GM19455 (cell line): ENCODE measurements at regions not wholly inside any gene's neighbourhood (a gene's known extent, or its start where the extent isn't known, plus 50 kb on each side); places are given as distances from the start of the nearest gene placed in this dataset.
"Not testable (repeated sequence)": the region's sequence is repeated elsewhere in the genome, so short reads cannot be mapped to it uniquely, and the experiment has no call there.

Source experiments
- ATAC-seq: cut with Tn5 transposase; IDR thresholded peaks from one replicate; pipeline ENCODE4 v1.9.1; 2021; ENCODE audit not compliant: unreplicated experiment

GRCh38 chr5:136631186-136631585, 265.8 kb upstream of the TRPC7 start:
- ATAC-seq, result no peak

- no peak for ATAC-seq
Observed at GRCh38 chr5:136629125-136629792, 263.9 kb upstream of the TRPC7 start.

DNA sequence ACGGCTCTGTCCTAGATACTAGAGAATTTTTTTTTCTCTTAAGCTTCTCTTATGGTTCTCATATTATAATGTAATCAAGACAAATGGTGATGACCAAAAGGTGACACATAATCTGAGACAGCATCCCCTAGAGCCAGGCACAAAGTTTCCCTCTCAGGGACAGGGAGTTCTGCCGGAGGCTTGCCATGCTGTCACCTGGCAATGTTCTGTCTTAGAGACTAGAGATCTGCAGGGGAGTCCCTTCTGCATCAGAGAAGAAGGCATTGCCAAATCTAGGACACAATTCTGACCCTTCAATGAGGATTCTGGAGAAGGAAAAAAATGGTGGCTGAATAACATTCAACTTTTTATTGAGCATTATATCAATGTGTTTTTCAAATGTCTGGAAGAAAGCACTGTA, 261.2 kb upstream of the TRPC7 start:
- no peak for ATAC-seq

DNA sequence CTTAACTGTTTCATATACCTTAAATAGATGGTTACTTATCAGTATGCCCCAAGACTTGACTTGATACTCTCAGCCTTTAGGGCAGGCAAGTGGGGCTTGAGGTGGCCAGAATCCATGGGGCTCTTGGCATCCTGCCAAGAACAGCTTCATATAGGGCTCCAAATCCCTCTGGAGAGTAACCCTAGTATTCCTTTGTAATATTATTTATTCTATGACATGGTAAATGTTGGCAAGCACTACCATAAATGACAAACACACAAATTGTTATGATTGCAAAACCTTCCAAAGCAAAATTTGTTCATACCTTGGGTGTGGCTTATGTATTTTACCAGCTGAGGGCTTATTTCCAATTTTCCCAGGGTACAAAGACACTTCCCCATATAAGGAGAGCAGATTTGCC, 257.4 kb upstream of the TRPC7 start:
- no peak for ATAC-seq

- no peak for ATAC-seq
Observed at GRCh38 chr5:136621743-136622142, 256.4 kb upstream of the TRPC7 start.

- no peak for ATAC-seq
Observed at GRCh38 chr5:136620621-136621020, 255.3 kb upstream of the TRPC7 start.

DNA sequence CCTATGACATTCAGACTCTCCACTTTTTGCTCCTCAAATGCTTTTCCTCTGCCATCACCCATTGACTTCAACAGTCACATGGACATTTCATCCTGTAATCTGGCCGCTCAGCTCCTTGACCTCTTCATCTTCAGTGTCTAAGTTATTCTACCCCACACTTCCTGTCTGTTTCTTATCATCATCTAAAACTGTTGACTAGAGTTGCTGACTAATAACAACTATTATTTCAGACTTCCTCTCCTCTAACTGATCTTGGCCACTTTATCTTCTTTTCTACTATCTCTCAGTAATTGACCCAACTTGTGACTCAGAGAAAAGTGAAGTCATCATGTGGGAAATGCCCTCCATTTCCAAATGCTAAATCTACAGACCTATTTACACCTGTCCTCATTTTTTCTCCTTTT, 254.7 kb upstream of the TRPC7 start:
- no peak for ATAC-seq

DNA sequence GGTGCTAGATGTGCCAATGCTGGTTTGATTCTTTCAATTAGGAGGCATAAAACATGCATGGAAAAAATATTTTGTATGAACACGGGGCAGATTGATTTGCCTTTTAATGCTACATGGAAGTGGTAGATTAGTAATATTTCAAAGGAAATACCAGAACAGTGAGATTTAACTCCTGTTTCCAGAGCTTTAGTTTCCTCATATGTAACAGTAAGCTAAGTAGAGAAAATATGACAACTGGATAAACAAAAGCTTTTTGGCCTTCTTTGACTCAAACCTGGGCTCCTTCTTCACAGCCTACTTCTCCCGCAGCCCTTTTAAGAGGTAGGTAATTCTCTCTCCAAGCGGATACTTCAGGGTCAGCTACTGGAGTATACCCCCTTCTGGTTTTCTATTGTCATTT, 254.2 kb upstream of the TRPC7 start:
- no peak for ATAC-seq

DNA sequence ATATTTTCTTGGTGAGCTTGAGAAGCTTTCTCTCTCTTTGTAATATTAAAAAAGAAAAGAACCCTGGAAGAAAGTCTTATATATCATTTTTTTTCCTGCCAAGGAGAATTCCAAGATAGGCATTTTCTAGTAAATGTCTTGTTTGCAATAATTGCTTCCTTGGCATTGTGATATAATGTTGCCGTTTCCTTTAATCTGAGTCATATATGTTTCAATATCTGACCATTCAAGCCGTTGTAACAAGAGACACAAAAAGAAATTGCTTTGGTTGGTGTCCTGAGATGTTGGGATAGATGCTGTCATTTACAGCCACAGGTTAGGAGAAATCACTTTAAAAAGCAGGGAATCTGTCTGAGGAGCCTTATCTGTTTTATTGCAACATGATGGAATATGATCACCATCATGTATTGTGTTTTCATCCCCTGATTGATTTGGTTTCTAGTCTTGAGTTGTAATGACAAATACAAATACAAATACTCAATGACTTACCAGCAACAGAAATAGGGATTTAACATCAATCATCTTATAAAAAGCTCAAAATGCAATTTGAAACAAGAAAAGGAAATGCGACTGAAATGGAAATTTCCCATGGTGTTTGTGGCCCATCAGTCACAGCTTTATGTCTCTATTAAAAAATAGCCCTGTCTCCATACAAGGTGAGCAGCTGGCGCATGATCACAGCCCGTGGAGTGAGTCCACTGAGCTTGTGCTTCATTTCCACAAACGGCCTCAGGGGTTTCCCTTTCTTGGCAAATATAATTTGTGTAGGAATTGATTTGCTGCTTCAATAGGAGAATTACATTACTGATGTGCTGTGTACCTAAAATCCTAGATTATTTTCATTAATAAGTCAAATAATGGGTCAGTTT, 250.1 kb upstream of the TRPC7 start:
- ATAC-seq, result no peak

DNA sequence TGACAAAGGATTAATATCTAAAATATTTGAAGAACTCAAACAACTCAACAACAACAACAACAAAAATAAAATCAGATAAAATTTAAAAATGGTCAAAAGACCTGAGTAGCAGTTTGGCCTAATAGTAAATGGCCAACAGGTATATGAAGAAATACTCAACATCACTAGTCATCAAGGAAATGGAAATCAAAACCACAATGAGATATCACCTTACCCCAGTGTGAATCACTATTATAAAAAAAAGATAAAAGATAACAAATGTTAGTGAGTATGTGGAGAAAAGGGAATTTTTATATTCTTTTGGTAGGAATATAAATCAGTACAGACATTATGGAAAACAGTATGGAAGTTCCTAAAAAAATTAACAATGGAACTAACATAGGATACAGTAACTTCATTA, 247.9 kb upstream of the TRPC7 start:
- no peak for ATAC-seq

DNA sequence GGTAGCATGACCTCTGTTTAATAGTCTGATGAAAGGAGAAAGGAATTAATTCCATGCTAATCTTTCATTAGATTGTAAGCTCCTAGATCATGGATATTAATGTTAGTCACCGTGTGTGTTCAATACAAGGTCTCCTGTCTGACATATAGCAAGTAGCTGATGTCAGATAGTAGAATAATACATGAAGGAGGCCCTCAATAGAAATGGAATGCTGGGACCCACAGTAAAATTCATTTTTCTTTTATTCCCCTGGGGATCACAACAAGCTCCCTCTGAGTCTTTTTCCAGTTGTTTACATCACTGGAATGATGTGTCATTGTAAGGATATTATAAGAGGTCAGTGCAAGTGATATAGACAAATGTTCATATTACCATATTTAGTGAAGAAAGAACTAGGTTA, 240.3 kb upstream of the TRPC7 start:
- no peak for ATAC-seq

DNA sequence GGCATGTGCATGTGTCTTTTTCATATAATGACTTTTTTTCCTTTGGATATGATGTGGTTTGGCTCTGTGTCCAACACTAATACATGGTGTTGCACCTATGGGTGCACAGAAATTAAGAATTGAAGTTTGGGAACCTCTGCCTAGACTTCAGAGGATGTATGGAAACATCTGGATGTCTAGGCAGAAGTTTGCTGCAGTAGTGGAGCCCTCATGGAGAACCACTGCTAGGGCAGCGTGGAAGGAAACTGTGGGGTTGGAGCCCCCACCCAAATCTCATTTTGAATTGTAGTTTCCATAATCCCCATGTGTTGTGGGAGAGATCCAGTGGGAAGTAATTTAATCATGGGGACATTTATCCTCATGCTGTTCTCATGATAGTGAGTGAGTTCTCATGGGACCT, 235.0 kb upstream of the TRPC7 start:
- ATAC-seq, result no peak

DNA sequence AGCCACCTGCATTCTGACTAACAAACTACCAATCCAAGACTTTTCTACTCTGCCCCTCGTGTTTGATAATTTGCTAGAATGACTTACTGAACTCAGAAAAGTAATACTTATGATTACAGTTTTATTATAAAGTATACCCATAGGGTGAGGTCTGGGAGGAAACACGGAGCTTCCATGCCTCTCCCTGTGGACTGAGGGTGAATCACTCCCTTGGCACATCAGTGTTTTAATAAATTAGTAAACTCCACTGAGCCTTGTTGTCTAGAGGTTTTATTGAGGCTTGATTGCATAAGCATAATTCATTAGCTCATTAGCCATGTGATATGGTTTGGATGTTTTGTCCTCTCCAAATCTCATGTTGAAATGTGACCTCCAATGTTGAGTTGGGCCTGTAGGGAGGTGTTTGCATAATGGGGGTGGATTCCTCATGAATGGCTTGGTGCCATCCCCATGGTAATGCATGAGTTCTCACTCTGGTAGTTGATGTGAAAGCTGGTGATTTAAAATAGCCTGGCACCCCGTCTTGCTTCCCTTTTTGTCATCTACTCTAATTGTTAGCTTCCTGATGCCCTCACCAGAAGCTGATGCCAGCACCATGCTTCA, 233.6 kb upstream of the TRPC7 start:
- no peak for ATAC-seq

DNA sequence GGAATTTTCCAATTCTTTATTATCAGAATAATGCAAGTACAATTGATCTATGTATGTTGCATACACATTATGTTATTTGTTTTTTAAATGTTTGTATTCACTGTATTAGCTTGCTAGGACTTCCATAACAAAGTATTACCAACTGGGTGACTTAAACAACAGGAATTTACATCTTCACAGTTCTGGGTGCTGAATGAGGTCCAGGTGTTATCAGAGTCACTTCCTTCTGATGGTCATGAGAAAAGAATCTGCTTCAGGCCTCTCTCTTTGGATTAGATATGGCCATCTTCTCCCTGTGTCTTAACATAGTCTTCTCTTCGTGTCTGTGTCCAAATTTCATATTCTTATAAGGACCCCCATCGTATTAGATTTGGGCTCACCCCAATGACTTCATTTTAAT, 229.1 kb upstream of the TRPC7 start:
- no peak for ATAC-seq

DNA sequence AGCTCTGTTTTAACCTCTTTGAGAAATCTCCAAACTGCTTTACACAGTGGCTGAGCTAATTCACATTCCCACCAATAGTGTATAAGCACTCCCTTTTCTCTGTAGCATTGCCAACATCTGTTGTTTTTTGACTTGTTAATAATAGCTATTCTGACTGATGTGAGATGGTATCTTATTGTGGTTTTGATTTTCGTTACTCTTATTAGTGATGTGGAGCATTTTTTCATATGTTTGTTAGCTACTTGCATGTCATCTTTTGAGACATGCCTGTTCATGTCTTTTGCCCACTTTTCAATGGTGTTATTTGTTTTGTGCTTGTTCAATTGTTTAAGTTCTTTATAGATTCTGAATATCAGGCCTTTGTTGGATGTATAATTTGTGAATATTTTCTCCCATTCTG, 225.2 kb upstream of the TRPC7 start:
- ATAC-seq, result no peak

DNA sequence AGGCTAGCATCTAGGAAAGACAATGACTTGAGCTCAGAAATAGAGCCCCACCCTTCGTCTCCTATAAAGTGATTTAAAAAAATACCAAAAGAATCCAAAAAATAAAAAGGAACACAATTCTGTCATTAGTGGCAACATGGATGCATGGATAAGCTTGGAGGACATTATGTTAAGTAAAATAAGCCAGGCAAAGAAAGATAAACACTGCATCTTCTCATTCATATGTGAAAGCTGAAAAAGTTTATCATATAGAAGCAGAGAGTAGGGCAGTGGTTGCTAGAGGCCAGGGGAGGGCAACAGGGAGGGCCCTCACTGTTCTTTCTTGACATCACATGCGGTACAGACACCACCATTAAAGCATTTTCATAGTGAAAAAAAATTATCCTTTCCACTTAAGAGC, 220.9 kb upstream of the TRPC7 start:
- no peak for ATAC-seq

DNA sequence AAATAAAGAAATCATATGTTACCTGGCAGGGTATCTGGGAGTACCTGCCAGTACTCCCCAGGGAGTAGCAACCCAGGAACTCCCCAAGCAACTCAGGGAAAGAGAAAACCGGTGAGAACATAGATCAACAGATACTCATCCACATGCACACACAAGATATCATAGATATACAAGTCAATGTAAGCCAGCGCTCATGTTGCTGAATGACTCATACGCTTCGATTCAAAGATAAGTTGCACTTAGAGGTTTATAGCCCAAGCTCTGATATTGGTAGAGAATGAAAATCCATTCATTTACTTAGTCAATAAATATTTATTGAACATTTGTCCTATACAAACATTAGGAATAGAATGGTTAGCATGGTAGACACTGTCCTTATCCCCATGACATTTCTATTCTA, 219.1 kb upstream of the TRPC7 start:
- ATAC-seq, result no peak

DNA sequence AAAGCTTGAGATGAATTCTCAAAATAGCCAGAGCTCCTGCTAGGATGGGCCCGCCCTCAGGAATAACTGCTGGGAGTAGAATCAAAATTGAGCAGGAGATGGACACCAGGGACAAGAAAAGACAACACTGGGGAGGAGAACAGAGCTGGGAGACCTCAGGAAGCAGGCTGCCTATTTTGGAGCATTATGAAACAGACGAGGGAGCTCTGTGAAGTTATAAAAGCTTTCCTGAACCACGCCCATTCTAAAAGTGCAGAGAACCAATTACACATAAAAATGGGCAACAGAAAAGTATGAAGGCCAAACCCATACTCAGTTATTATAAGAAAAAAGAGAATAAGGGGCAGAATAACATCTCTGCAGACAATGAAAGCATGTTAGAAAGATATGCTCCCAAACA, 213.9 kb upstream of the TRPC7 start:
- ATAC-seq, result no peak

- not testable (repeated sequence) for ATAC-seq
Observed at GRCh38 chr5:136569875-136570274, 204.5 kb upstream of the TRPC7 start.

DNA sequence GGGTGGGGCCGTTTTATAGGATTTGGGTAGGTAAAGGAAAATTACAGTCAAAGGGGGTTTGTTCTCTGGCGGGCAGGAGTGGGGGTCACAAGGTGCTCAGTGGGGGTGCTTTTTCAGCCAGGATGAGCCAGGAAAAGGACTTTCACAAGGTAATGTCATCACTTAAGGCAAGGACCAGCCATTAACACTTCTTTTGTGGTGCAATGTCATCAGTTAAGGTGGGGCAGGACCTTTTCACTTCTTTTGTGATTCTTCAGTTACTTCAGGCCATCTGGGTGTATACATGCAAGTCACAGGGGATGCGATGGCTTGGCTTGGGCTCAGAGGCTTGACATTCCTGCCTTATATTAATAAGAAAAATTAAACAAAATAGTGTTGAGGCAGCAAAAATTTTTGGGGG, 200.1 kb upstream of the TRPC7 start:
- not testable (repeated sequence) for ATAC-seq

GRCh38 chr5:136565050-136565449, 199.7 kb upstream of the TRPC7 start:
- ATAC-seq, result not testable (repeated sequence)

GRCh38 chr5:136564431-136564830, 199.1 kb upstream of the TRPC7 start:
- not testable (repeated sequence) for ATAC-seq
